GM12878 (cell line): ENCODE measurements at regions not wholly inside any gene's neighbourhood (a gene's known extent, or its start where the extent isn't known, plus 50 kb on each side); places are given as distances from the start of the nearest gene placed in this dataset.

ENCODE experiments used
- ATAC-seq: fragments of 200-7000 bp; cut with Tn5 transposase; 3 replicates; pipeline ENCODE4 v1.9.1; 2020; ENCODE audit warnings: mild to moderate bottlenecking, moderate library complexity
- BruUV-seq: library from RNA; stranded (reverse); fragments of 400-500 nt; replicated peaks from 2 replicates; lab custom pipeline; 2021; lab: Mats Ljungman, UMichigan
- CTCF ChIA-PET: fragments of 300-600 bp; sonication (Branson Sonifier 250); formaldehyde crosslinking; extraction: SDS; loops from one replicate; lab custom pipeline; 2021; ENCODE audit warnings: inconsistent platforms; lab: Yijun Ruan, JAX
- POLR2A ChIA-PET: fragments of 350-600 bp; formaldehyde crosslinking; extraction: SDS; loops from one replicate; lab custom pipeline; 2021; ENCODE audit warnings: inconsistent platforms; lab: Charles Lee
- RAD21 ChIA-PET: fragments of 300-600 bp; sonication (Branson Sonifier 250); formaldehyde crosslinking; loops from one replicate; lab custom pipeline; 2023; ENCODE audit warnings: antibody characterized with exemption; ENCODE audit not compliant: unreplicated experiment; lab: Charles Lee
- SMC1A ChIA-PET: fragments of 300-600 bp; sonication (Branson Sonifier 250); formaldehyde crosslinking; loops from one replicate; lab custom pipeline; 2023; ENCODE audit not compliant: unreplicated experiment, uncharacterized antibody; lab: Charles Lee
- DNase-seq: peaks from one replicate; pipeline ENCODE4 v3.0.0-alpha.2; 2011; ENCODE audit warnings: low read depth, low spot score
- FAIRE-seq: peaks from 3 replicates; lab custom pipeline; 2011; peaks lifted over from hg19 to GRCh38; lab: Jason Lieb, UNC
- H2AFZ ChIP-seq: 2 replicates; pipeline ENCODE4 v1.6.0; 2011; ENCODE audit warnings: low read depth, low read length, control low read depth; ENCODE audit not compliant: control insufficient read depth
- H3K27ac ChIP-seq: 2 replicates; pipeline ENCODE4 v1.5.1; 2011; ENCODE audit warnings: control low read depth; ENCODE audit not compliant: control insufficient read depth, insufficient read depth
- H3K27me3 ChIP-seq, 2 experiments: replicated peaks in 1 of 2; 2 replicates each; pipeline versions ENCODE4 v1.6.0 to v1.6.1; 2011; ENCODE audit warnings: low read length in 1 of 2; ENCODE audit not compliant: control insufficient read depth in 2 of 2, insufficient read depth in 2 of 2
- H3K36me3 ChIP-seq, 2 experiments: 2 replicates each; pipeline ENCODE4 v1.5.1; 2011; ENCODE audit warnings: low read length in 1 of 2; ENCODE audit not compliant: control insufficient read depth in 2 of 2, insufficient read depth in 2 of 2
- H3K4me1 ChIP-seq: 2 replicates; pipeline ENCODE4 v1.6.1; 2011; ENCODE audit warnings: mild to moderate bottlenecking, low read length, moderate library complexity, mixed read lengths; ENCODE audit not compliant: control insufficient read depth, insufficient read depth
- H3K4me2 ChIP-seq: 2 replicates; pipeline ENCODE4 v1.6.0; 2011; ENCODE audit warnings: control low read depth; ENCODE audit not compliant: control insufficient read depth, insufficient read depth
- H3K4me3 ChIP-seq: fragments of 200-600 bp; sonication (generic); 2 replicates; pipeline ENCODE4 v1.5.1; 2016
- H3K79me2 ChIP-seq: 2 replicates; pipeline ENCODE4 v1.6.0; 2011; ENCODE audit warnings: low read length; ENCODE audit not compliant: control insufficient read depth, insufficient read depth
- H3K9ac ChIP-seq: 2 replicates; pipeline ENCODE4 v1.8.0; 2011; ENCODE audit warnings: low read length, control low read depth, mixed read lengths; ENCODE audit not compliant: control insufficient read depth, insufficient read depth
- H3K9me3 ChIP-seq: replicated peaks from 3 replicates; pipeline ENCODE4 v1.5.1; 2011; ENCODE audit warnings: mild to moderate bottlenecking, low read length; ENCODE audit not compliant: control insufficient read depth, insufficient read depth
- H4K20me1 ChIP-seq: 2 replicates; pipeline ENCODE4 v1.6.0; 2011; ENCODE audit not compliant: control insufficient read depth, insufficient read depth
- IKZF2 ChIP-seq, 2 experiments: fragments of 450-650 bp; IDR thresholded peaks; 2 replicates each; pipeline ENCODE4 v1.6.1; 2017; ENCODE audit warnings: mild to moderate bottlenecking in 2 of 2, moderate library complexity in 2 of 2
- NFIC ChIP-seq: IDR thresholded peaks from 2 replicates; pipeline ENCODE4 v1.6.1; 2012; ENCODE audit warnings: low read depth, mild to moderate bottlenecking, inconsistent platforms, low read length, moderate library complexity
- PML ChIP-seq: IDR thresholded peaks from 2 replicates; pipeline ENCODE4 v1.6.1; 2012; ENCODE audit warnings: low read length, inconsistent platforms
- POLR2A ChIP-seq: IDR thresholded peaks from 2 replicates; pipeline ENCODE4 v1.6.1; 2011; ENCODE audit warnings: low read depth, mild to moderate bottlenecking, low read length
- RUNX3 ChIP-seq: IDR thresholded peaks from 2 replicates; pipeline ENCODE4 v1.6.1; 2012; ENCODE audit warnings: low read length, inconsistent platforms
- SRF ChIP-seq, 2 experiments: IDR thresholded peaks; 2 replicates each; pipeline ENCODE4 v1.6.1; 2011; ENCODE audit warnings: low read depth in 2 of 2, low read length in 2 of 2, mild to moderate bottlenecking in 1 of 2, moderate library complexity in 1 of 2
- YBX1 ChIP-seq: fragments of 450-650 bp; IDR thresholded peaks from 2 replicates; pipeline ENCODE4 v1.6.1; 2016; ENCODE audit warnings: antibody characterized with exemption
- WGBS: methylation state at CpG from one replicate; pipeline ENCODE4 v1.1.6; 2016; ENCODE audit warnings: low lambda C conversion rate; ENCODE audit not compliant: insufficient replicate concordance, insufficient coverage; ENCODE audit errors: missing lambda C conversion rate; 5-methylcytosine and 5-hydroxymethylcytosine counted together
- in situ Hi-C: fragments of 300-500 bp; cut with MboI; formaldehyde crosslinking; loops from 9 replicates; pipeline ENCODE4 v1.14.3; 2018; ENCODE audit warnings: mixed read lengths
- intact Hi-C: fragments of 100-400 bp; cut with micrococcal nuclease; formaldehyde crosslinking; loops from one replicate; pipeline ENCODE4 v1.14.2; 2022; ENCODE audit not compliant: unreplicated experiment
- TF ChIP-seq, protein P1 (sequence below): fragments of 450-650 bp; IDR thresholded peaks from 2 replicates; pipeline ENCODE4 v1.6.1; 2016; ENCODE audit warnings: mild to moderate bottlenecking

DNA sequence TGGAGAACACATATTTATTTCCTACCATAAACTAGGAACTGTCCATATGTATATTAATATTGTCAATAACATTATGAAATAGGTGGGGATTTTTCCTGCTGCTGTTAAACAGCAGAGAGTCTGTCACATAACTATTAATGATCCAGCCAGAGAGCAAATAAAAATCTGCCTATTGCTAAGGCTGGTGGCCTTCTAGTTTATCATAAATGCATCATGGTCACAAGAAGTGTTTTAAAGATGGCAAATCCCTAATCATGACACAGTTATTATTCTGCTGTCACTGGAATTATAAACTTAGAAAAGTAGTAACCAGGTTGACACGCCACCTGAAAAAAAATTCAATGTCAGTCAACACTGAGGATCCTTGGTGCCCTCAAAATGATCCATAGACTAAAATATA lies 132.3 kb downstream of the HGF start (continued):
- TF ChIP-seq, protein P1, sequence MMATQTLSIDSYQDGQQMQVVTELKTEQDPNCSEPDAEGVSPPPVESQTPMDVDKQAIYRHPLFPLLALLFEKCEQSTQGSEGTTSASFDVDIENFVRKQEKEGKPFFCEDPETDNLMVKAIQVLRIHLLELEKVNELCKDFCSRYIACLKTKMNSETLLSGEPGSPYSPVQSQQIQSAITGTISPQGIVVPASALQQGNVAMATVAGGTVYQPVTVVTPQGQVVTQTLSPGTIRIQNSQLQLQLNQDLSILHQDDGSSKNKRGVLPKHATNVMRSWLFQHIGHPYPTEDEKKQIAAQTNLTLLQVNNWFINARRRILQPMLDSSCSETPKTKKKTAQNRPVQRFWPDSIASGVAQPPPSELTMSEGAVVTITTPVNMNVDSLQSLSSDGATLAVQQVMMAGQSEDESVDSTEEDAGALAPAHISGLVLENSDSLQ = no peak
- no peak for TF ChIP-seq YBX1
- TF ChIP-seq IKZF2 (IDR thresholded peaks at IDR 0.05) = no peak
- TF ChIP-seq POLR2A = no peak
- TF ChIP-seq, all 136 proteins: peak for 0

DNA sequence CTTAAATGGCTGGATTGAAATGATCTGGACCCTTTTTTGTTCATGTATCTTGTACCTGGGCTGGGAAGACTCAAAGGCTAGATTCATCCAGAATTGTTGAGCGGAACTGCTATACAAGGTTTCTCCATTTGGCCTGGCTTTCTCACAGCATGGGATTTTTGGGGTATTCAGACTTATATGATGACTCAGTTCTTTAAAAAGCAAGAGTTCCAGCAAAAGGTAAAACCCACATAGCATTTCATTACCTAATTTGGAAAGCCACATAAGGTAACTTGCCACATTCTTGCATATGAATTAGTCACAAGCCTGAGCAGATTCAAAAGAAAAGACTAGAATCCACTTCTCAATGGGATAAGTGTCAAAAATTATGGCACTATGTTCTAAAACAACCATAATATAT lies 137.4 kb downstream of the HGF start:
- DNase-seq = no peak
- Histone ChIP-seq H2AFZ (no peak overlapping the region), H4K20me1 (no peaks in the 10 kb centered on the region), H3K4me2 (no peak overlapping the region), H3K4me1 (no peaks in the 10 kb centered on the region), H3K36me3 (no peaks in the 10 kb centered on the region), H3K79me2 (no peaks in the 10 kb centered on the region), H3K9me3 (no peaks in the 10 kb centered on the region), H3K9ac (no peak overlapping the region), H3K27me3 (no peaks in the 10 kb centered on the region), H3K4me3 (no peak overlapping the region), H3K27ac (no peak overlapping the region)
- ChIA-PET SMC1A (interaction anchor here (0.7 to 1.5 kb wide), 3 partner anchors 9 to 69 kb away, joined by 3 to 4 read pairs (median 4); no protein-coding TSS in a partner anchor), RAD21 (no interaction called here), POLR2A (no interaction called here), CTCF (no interaction called here)
- peak; percentile 27; the same call in 1 of the 2 replicates for TF ChIP-seq RUNX3
- 0 out of 4 replicates have a peak, but pooled peaks of 1 of the 2 experiments have one; percentile 27 for TF ChIP-seq SRF (IDR thresholded peaks at IDR 0.05; ENCODE audit: low read depth in 2 of 2, low read length in 2 of 2)
- peak; percentile 33; the same call in 1 of the 2 replicates for TF ChIP-seq NFIC
- no peak for TF ChIP-seq PML
- in situ Hi-C loops (no loop called here), intact Hi-C loops (no loop called here)
- ATAC-seq = no peak; the same call in 2 of the 3 replicates
- BruUV-seq = no TSS peak
- WGBS = 22% methylated on average over 1 of the region's 1 CpG
- FAIRE-seq = no peak
